ENCODE measurements at regions not wholly inside any gene's neighbourhood (a gene's known extent, or its start where the extent isn't known, plus 50 kb on each side); places are given as distances from the start of the nearest gene placed in this dataset.

DNA sequence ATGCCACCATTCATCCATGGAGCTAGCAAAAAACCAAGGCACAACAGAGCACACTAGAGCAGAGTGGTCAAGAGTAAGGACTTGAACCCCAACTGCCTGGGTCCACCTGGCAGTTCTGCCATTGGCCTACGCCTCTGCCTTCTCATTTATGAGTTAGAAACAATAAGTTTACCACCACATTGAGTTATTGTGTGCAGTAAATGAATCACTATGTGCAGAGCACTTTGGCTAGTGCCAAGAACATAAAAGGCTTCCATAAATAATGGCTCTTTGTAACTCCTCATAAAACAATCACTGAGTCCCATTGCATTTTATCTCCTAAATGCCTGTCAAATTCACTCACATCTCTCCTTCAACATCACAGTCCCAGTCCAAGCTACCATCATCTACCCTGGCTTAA lies 86.3 kb downstream of the OTX2 start:
- Histone ChIP-seq H3K27ac (ENCODE audit: low read depth, low read length) (no peak overlapping the region), H3K4me1 (replicated peaks in 1 of 4; ENCODE audit: control insufficient read depth in 3 of 4, insufficient read depth in 4 of 4, low read length in 3 of 4) (peaks cover 0 to 8% (median 1%) of the 10 kb centered on the region in 4 experiments; a peak in 4 of 7 replicates), H3K18ac (ENCODE audit: extremely low read depth, low read length) (no peak overlapping the region), H2BK120ac (replicated peaks; ENCODE audit: low read depth, low read length) (no peak overlapping the region), H4K91ac (replicated peaks; ENCODE audit: insufficient read length, low read length) (no peak overlapping the region), H3K4me2 (ENCODE audit: insufficient read depth in 1 of 2, low read depth in 2 of 2, low read length in 2 of 2) (no peak overlapping the region), H4K8ac (ENCODE audit: extremely low read depth, insufficient read depth, low read length) (no peak overlapping the region), H2AFZ (ENCODE audit: low read length) (no peak overlapping the region), H3K36me3 (ENCODE audit: control insufficient read depth in 2 of 4, insufficient read depth in 4 of 4, low read length in 3 of 4) (no peaks in the 10 kb centered on the region), H3K9ac (replicated peaks in 1 of 4; ENCODE audit: extremely low read depth in 1 of 4, low read depth in 3 of 4, low read length in 3 of 4) (no peak overlapping the region), H2BK20ac (ENCODE audit: low read length) (no peak overlapping the region), H3K79me2 (ENCODE audit: control insufficient read depth in 1 of 2, insufficient read depth in 2 of 2, low read length in 2 of 2) (no peaks in the 10 kb centered on the region), H2AK5ac (ENCODE audit: low read depth, low read length) (no peak overlapping the region), H3K23ac (ENCODE audit: insufficient read length) (no peak overlapping the region), H2BK5ac (ENCODE audit: low read depth, low read length) (no peak overlapping the region), H3K4ac (replicated peaks; ENCODE audit: insufficient read length, low read depth, low read length) (no peak overlapping the region), H2BK12ac (ENCODE audit: low read depth, low read length) (no peak overlapping the region), H3K9me3 (ENCODE audit: insufficient read depth in 2 of 2, low read depth in 1 of 2, low read length in 1 of 2) (no peaks in the 10 kb centered on the region), H3K56ac (replicated peaks; ENCODE audit: insufficient read length, low read depth, low read length) (no peak overlapping the region), H3K4me3 (ENCODE audit: extremely low read depth in 1 of 4, insufficient read depth in 2 of 4, low read depth in 3 of 4, low read length in 4 of 4) (no peak overlapping the region), H2BK15ac (ENCODE audit: low read length) (no peak overlapping the region), H3K23me2 (ENCODE audit: low read depth, low read length) (no peaks in the 10 kb centered on the region), H3K27me3 (replicated peaks in 1 of 4; ENCODE audit: control insufficient read depth in 3 of 4, extremely low read depth in 1 of 4, insufficient read depth in 3 of 4, low read length in 3 of 4) (peaks cover 0 to under 1% (median 0%) of the 10 kb centered on the region in 4 experiments; a peak in 1 of 7 replicates), H3K14ac (ENCODE audit: insufficient read length) (no peak overlapping the region), H4K5ac (ENCODE audit: insufficient read length, low read depth, low read length) (no peak overlapping the region), H3K79me1 (ENCODE audit: low read depth, low read length) (no peaks in the 10 kb centered on the region), H4K20me1 (replicated peaks in 1 of 2; ENCODE audit: control insufficient read depth in 1 of 2, insufficient read depth in 2 of 2, low read length in 2 of 2) (no peaks in the 10 kb centered on the region)
- DNase-seq (ENCODE audit: low read depth in 1 of 2, low spot score in 2 of 2) (no peak), FAIRE-seq (no peak)
- WGBS, 2 experiments (ENCODE audit: extremely low coverage in 1 of 2, insufficient coverage in 1 of 2, insufficient read length in 1 of 2, insufficient replicate concordance in 2 of 2, low coverage in 1 of 2, low lambda C conversion rate in 2 of 2, missing lambda C conversion rate in 1 of 2) = 87% methylated on average over 1 of the region's 1 CpG; no CpG with 5 or more reads in 1 of the 2 experiments
- CTCF ChIA-PET (ENCODE audit: partially characterized antibody) = interaction anchor here (1.1 to 1.5 kb wide), 3 partner anchors 9 to 18 kb away, joined by 3 read pairs; no protein-coding TSS in a partner anchor
- POLR2A ChIA-PET (ENCODE audit: partially characterized antibody) = no interaction called here
- no peak for TF ChIP-seq SRF (IDR thresholded peaks at IDR 0.05; ENCODE audit: low read depth, low read length)
- TF ChIP-seq JUND (IDR thresholded peaks at IDR 0.05; ENCODE audit: low read length) = no peak
- no peak for TF ChIP-seq SP2 (IDR thresholded peaks at IDR 0.05; ENCODE audit: low read length)
- TF ChIP-seq NANOG (IDR thresholded peaks at IDR 0.05; ENCODE audit: insufficient read depth, low read depth, low read length, poor library complexity, severe bottlenecking) = no peak

Data from H1 (cell line).